WERI-Rb-1 (cell line): ENCODE measurements at regions not wholly inside any gene's neighbourhood (a gene's known extent, or its start where the extent isn't known, plus 50 kb on each side); places are given as distances from the start of the nearest gene placed in this dataset.

ENCODE experiments used
- DNase-seq: peaks from one replicate; pipeline ENCODE4 v3.0.0-alpha.2; 2020
- H3K27ac ChIP-seq: fragments of 250-450 bp; sonication (Bioruptor Pico); 2 replicates; pipeline ENCODE4 v1.5.1; 2020; ENCODE audit warnings: mild to moderate bottlenecking, moderate library complexity
- H3K27me3 ChIP-seq: fragments of 250-450 bp; sonication (Bioruptor Pico); 2 replicates; pipeline ENCODE4 v1.5.1; 2021; ENCODE audit warnings: mild to moderate bottlenecking, low read depth, moderate library complexity; ENCODE audit not compliant: insufficient read depth, severe bottlenecking
- H3K36me3 ChIP-seq: fragments of 250-450 bp; sonication (Bioruptor Pico); 2 replicates; pipeline ENCODE4 v1.5.1; 2020; ENCODE audit warnings: mild to moderate bottlenecking, moderate library complexity
- H3K4me3 ChIP-seq: 2 replicates; pipeline ENCODE4 v1.5.1; 2011; ENCODE audit warnings: low read depth, mild to moderate bottlenecking, control low read depth, low read length
- H3K9me3 ChIP-seq: fragments of 250-450 bp; sonication (Bioruptor Pico); 2 replicates; pipeline ENCODE4 v1.5.1; 2021; ENCODE audit warnings: mild to moderate bottlenecking, moderate library complexity; ENCODE audit not compliant: severe bottlenecking
- TF ChIP-seq, protein P1 (sequence below): IDR thresholded peaks from 2 replicates; pipeline ENCODE4 v1.5.1; 2011; ENCODE audit warnings: low read depth, mild to moderate bottlenecking, control low read depth, inconsistent platforms, low read length

DNA sequence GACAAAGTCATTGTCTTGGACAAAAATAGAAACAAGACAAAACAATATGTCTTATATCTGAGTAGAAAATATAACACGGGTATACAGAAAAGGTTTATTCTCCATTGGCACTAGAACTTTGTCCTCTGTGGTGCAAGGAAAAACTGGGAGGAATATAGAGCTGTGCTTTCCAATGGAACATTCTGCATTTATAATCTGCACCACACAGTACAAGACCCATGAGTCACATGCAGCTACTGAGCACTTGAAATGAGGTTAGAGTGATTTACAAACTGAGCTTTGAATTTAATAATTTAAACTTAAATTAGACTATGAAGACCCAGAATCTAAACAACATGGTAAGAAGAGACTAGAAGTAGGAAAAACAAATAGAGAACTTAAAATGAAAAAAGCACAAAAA lies 86.1 kb downstream of the RAP2A start:
- no peak for DNase-seq
- TF ChIP-seq, protein P1, sequence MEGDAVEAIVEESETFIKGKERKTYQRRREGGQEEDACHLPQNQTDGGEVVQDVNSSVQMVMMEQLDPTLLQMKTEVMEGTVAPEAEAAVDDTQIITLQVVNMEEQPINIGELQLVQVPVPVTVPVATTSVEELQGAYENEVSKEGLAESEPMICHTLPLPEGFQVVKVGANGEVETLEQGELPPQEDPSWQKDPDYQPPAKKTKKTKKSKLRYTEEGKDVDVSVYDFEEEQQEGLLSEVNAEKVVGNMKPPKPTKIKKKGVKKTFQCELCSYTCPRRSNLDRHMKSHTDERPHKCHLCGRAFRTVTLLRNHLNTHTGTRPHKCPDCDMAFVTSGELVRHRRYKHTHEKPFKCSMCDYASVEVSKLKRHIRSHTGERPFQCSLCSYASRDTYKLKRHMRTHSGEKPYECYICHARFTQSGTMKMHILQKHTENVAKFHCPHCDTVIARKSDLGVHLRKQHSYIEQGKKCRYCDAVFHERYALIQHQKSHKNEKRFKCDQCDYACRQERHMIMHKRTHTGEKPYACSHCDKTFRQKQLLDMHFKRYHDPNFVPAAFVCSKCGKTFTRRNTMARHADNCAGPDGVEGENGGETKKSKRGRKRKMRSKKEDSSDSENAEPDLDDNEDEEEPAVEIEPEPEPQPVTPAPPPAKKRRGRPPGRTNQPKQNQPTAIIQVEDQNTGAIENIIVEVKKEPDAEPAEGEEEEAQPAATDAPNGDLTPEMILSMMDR: no peak
- no peaks in the 10 kb centered on the region for H3K36me3 ChIP-seq
- H3K9me3 ChIP-seq: peaks cover 8% of the 10 kb centered on the region
- no peaks in the 10 kb centered on the region for H3K27me3 ChIP-seq
- H3K27ac ChIP-seq: no peak overlapping the region
- H3K4me3 ChIP-seq: no peak overlapping the region

DNA sequence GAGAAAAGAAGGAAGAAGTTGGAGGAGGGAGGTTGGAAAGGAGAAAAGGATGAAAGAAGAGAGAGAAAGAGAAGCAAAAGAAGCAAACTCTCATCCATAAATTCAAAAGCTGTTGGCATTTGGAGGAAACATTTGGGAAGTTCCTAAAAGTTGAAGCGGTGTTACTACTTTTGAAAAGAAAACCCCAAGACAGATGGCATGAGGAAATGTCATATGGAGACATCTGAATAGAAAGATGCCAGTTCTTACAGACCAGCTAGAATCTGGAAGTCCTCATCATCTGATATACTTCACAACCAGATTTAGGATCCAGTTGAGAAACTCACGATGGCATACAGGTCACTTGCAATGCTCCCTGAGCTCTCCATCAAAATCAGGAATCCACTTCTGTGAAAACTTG lies 86.9 kb downstream of the RAP2A start:
- Histone ChIP-seq H3K27ac (no peak overlapping the region), H3K4me3 (no peak overlapping the region), H3K27me3 (no peaks in the 10 kb centered on the region), H3K9me3 (peaks cover 8% of the 10 kb centered on the region), H3K36me3 (no peaks in the 10 kb centered on the region)
- TF ChIP-seq, protein P1: no peak
- DNase-seq: no peak

DNA sequence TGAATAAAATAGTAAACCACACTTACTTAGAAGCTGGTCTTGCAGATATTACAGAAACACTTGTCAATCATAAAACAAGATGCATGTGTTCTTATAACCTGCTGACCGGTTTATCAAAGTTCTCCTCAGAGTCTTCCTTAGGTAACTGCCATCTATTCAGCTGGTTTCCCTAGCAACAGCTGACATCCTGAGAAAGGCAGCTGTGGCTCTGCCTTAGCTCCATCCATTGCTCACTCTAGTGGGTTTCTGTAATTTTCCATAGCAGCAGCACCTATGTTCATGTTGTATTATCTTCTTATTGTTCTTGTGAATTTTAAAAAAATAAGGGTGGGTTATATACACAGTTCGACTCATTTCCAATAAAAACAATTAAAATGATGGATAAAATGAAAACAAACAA lies 87.8 kb downstream of the RAP2A start:
- Histone ChIP-seq H3K27me3 (no peaks in the 10 kb centered on the region), H3K27ac (no peak overlapping the region), H3K9me3 (peaks cover 8% of the 10 kb centered on the region), H3K36me3 (no peaks in the 10 kb centered on the region), H3K4me3 (no peak overlapping the region)
- DNase-seq: no peak
- TF ChIP-seq, protein P1: no peak

DNA sequence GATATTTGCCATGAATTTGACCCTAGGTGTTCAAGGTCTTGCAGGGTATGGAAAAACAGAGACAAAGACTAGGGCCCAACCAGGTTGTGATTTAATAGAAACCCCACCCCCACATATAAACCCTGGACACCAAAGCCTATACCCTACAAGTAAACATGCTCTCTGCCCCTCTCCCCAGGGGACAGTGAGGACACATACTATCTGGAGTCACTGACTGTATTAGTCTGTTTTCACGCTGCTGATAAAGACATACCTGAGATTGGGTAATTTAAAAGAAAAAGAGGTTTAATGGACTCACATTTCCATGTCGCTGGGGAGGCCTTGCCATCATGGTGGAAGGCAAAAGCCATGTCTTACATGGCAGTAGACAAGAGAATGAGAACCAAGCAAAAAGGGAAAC lies 88.3 kb downstream of the RAP2A start:
- DNase-seq: no peak
- Histone ChIP-seq H3K27ac (no peak overlapping the region), H3K4me3 (no peak overlapping the region), H3K9me3 (peaks cover 8% of the 10 kb centered on the region), H3K36me3 (no peaks in the 10 kb centered on the region), H3K27me3 (no peaks in the 10 kb centered on the region)
- TF ChIP-seq, protein P1: no peak

DNA sequence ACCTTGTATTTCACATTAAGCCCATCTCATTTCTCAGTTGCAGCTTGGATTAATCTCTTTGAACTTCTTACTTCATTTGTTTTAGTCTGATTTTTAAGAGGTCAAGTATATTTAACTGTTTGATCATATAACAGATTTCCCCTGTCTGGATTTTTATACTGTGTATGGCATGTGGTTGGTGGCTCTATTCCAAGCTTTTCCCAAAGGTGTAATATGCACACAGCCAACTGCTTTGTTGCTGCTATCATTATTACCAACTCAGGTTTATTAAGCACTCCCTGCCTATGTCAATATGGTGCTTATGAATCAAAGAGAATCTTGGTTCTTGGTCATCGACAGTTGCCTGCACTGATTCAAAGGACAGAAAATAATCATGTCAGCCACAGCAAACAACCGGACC lies 92.6 kb downstream of the RAP2A start:
- H3K4me3 ChIP-seq: no peak overlapping the region
- TF ChIP-seq, protein P1: no peak
- H3K27ac ChIP-seq: no peak overlapping the region
- no peaks in the 10 kb centered on the region for H3K27me3 ChIP-seq
- DNase-seq: no peak
- H3K36me3 ChIP-seq: no peaks in the 10 kb centered on the region
- H3K9me3 ChIP-seq: no peaks in the 10 kb centered on the region

DNA sequence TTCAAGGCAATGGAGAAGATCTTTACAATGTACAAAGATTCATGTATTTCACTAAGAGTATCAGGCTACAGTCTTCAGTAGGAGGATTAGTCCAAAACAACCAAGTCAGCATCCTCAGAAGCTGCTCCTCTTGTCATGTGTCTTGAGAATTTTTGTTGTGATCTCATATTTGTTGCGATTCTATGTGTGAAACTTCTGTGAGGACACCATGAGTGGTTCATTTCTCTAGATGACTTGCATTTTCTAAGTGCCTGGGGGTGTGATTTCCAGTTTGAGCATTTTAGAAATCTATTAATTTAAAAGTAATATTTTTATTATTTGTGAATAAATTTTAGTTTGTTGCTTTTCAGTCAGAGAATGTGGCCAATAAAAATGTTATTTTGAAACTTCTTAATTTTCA lies 94.5 kb downstream of the RAP2A start:
- TF ChIP-seq, protein P1: no peak
- no peaks in the 10 kb centered on the region for H3K27me3 ChIP-seq
- no peaks in the 10 kb centered on the region for H3K9me3 ChIP-seq
- H3K36me3 ChIP-seq: no peaks in the 10 kb centered on the region
- DNase-seq: no peak
- H3K27ac ChIP-seq: no peak overlapping the region
- H3K4me3 ChIP-seq: no peak overlapping the region
